T-helper 2 cell (primary cell): ENCODE measurements at regions not wholly inside any gene's neighbourhood (a gene's known extent, or its start where the extent isn't known, plus 50 kb on each side); places are given as distances from the start of the nearest gene placed in this dataset.
A peak's percentile ranks its signal among the peaks of the same experiment; 100 is the strongest.
"Not testable (repeated sequence)": the region's sequence is repeated elsewhere in the genome, so short reads cannot be mapped to it uniquely, and the experiment has no call there.

Experiments used
- DNase-seq, 5 experiments: peaks; one replicate each; pipeline versions ENCODE4 v3.0.0 to v3.0.0-alpha.2; 2012 to 2022

- no peak for DNase-seq
Measured at GRCh38 chrX:28472926-28473325, 114.3 kb upstream of the IL1RAPL1 start.

DNA sequence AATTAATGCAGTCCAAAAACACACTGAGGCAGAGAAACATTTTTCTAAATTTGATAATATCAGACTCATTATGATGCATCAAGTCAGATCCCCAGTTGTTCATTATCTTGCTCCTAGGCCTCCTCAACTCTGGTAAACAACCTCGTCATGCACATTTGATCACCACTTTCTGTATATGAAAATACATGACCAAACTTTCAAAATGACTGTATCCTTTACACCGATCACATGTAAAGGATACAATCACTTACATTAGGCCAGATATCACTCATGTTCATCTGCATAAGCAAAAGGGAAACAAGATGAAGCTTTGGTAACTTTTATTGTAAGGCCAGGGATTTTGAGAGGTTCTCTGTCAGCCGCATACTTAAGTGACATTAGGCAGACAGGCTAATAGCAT is 99.4 kb upstream of the IL1RAPL1 start:
- peak in 1 of 5 experiments; percentile 41 for DNase-seq

DNA sequence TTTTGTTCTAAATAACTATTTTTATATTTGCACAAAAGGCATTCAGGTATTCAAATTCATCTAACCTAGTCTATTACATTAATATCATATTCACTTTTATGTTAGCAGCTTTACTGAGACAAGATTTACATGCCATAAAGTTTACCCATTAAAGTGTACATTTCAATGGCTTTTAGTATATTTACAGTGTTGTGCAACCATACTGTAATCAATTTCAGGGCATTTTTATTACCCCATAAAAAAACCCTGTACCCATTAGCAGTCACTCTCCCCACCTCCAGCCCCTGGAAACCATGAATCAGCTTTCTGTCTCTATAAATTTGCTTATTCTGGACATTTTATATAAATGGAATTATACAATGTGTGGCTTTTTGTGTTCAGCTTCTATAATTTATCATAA is 95.9 kb upstream of the IL1RAPL1 start:
- no peak for DNase-seq

GRCh38 chrX:28491941-28492340 is 95.3 kb upstream of the IL1RAPL1 start:
- no peak for DNase-seq

- no peak for DNase-seq
Measured at GRCh38 chrX:28498658-28499057, 88.6 kb upstream of the IL1RAPL1 start.

GRCh38 chrX:28502667-28503066 is 84.6 kb upstream of the IL1RAPL1 start:
- DNase-seq: not testable (repeated sequence)

DNA sequence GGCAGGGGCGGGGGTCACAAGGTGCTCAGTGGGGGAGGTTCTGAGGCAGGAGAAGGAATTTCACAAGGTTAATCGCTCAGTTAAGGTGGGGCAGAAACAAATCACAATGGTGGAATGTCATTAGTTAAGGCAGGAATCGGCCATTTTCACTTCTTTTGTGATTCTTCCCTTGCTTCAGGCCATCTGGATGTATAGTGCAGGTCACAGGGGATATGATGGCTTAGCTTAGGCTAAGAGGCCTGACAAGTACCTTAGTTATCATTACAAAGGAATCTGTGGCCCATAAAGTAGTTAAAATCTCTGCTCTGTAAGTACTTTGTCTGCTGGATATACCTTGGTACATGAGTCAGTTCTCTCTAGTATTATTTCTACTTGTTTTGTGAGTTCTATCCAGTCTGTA is 79.6 kb upstream of the IL1RAPL1 start:
- not testable (repeated sequence) for DNase-seq

DNA sequence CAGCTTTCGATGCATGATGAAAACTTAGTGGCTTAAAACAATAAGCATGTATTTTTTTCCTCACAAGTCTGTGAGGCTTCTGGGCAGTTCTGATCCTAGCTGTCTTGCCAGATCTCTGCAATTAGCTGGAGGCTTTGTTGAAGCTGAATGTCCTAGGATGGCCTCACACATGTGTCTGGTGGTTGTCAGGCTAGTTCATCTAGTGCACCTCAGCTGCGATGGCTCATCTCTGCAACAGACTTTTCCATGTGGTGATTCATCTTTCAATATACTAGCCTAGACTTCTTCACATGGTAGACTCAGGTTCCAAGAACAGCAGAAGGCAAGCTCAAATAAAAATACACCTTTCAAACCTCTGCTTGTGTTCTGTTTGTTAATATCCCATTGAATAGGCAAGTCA is 66.5 kb upstream of the IL1RAPL1 start:
- DNase-seq: no peak

DNA sequence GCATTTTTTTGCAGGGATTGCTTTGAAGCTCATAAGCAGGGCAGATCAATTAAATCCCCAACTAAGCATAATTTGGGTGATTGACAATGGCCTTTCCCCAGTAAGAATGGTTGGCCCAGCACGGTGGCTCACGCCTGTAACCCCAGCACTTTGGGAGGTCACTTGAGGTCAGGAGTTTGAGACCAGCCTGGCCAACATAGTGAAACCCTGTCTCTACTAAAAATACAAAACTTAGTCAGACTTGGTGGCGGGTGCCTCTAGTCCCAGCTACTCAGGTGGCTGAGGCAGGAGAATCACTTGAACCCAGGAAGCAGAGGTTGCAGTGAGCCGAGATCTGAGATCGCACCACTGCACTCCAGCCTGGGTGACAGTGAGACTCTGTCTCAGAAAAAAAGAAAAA is 58.9 kb upstream of the IL1RAPL1 start:
- DNase-seq: not testable (repeated sequence)
